Bronchial epithelial cell (primary cell): ENCODE measurements at regions not wholly inside any gene's neighbourhood (a gene's known extent, or its start where the extent isn't known, plus 50 kb on each side); places are given as distances from the start of the nearest gene placed in this dataset.

Experiments
- DNase-seq: peaks from one replicate; pipeline ENCODE4 v3.0.0-alpha.2; 2010; ENCODE audit warnings: low read depth
- FAIRE-seq: peaks from 2 replicates; lab custom pipeline; 2011; peaks lifted over from hg19 to GRCh38; lab: Jason Lieb, UNC
- H3K27me3 ChIP-seq: 2 replicates; pipeline ENCODE4 v1.5.1; 2011; ENCODE audit warnings: low read length; ENCODE audit not compliant: control insufficient read depth, insufficient read depth
- H3K36me3 ChIP-seq: 2 replicates; pipeline ENCODE4 v1.5.1; 2011; ENCODE audit warnings: low read length; ENCODE audit not compliant: control insufficient read depth, insufficient read depth
- H3K4me3 ChIP-seq: 2 replicates; pipeline ENCODE4 v1.5.1; 2011; ENCODE audit warnings: mild to moderate bottlenecking, low read depth, low read length, control low read depth
- CTCF ChIP-seq: IDR thresholded peaks from 2 replicates; pipeline ENCODE4 v1.5.1; 2011; ENCODE audit warnings: mild to moderate bottlenecking, moderate library complexity, low read length, control low read depth, inconsistent platforms; ENCODE audit not compliant: insufficient read depth, severe bottlenecking

GRCh38 chr12:115440438-115440837, 756.5 kb upstream of the TBX3 start:
- Histone ChIP-seq H3K27me3 (no peaks in the 10 kb centered on the region), H3K36me3 (no peaks in the 10 kb centered on the region), H3K4me3 (no peak overlapping the region)
- DNase-seq (no peak), FAIRE-seq (no peak)
- no peak for TF ChIP-seq CTCF

- Histone ChIP-seq H3K36me3 (no peaks in the 10 kb centered on the region), H3K4me3 (no peak overlapping the region), H3K27me3 (no peaks in the 10 kb centered on the region)
- FAIRE-seq (no peak), DNase-seq (no peak)
- TF ChIP-seq CTCF, result no peak
Observed at GRCh38 chr12:115439008-115439601, 755.1 kb upstream of the TBX3 start.

GRCh38 chr12:115438314-115438713, 754.3 kb upstream of the TBX3 start:
- Histone ChIP-seq H3K27me3 (no peaks in the 10 kb centered on the region), H3K4me3 (no peak overlapping the region), H3K36me3 (no peaks in the 10 kb centered on the region)
- TF ChIP-seq CTCF, result no peak
- no peak for FAIRE-seq
- DNase-seq, result no peak

- DNase-seq (no peak), FAIRE-seq (no peak)
- TF ChIP-seq CTCF, result no peak
- H3K4me3 ChIP-seq, result no peak overlapping the region
- no peaks in the 10 kb centered on the region for H3K36me3 ChIP-seq
- H3K27me3 ChIP-seq, result no peaks in the 10 kb centered on the region
Observed at GRCh38 chr12:115437061-115437567, 753.1 kb upstream of the TBX3 start.

- Histone ChIP-seq H3K4me3 (no peak overlapping the region), H3K36me3 (no peaks in the 10 kb centered on the region), H3K27me3 (no peaks in the 10 kb centered on the region)
- no peak for FAIRE-seq
- DNase-seq, result no peak
- no peak for TF ChIP-seq CTCF
Observed at GRCh38 chr12:115433014-115433634, 749.1 kb upstream of the TBX3 start.
